ENCODE measurements at regions not wholly inside any gene's neighbourhood (a gene's known extent, or its start where the extent isn't known, plus 50 kb on each side); places are given as distances from the start of the nearest gene placed in this dataset.
"Not testable (repeated sequence)": the region's sequence is repeated elsewhere in the genome, so short reads cannot be mapped to it uniquely, and the experiment has no call there.

DNA sequence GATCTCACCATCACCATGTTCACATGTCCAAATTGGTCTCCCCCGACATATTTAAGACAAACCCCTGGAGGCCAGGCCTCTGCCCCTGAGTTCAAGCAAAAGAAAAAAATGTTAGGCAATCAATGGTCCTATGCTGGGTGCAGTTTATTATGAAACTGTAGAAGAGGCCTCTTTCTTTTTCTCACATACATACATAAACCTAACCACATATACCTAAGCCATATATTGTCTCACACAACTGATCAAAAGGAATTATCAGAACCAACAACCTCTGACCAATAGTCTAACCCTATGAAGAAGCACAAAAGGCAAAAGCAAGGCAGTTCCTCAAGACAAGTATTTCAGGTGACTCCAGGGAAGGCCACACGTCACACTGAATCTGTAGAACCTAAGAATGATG lies 49.9 kb downstream of the ILRUN start:
- Histone ChIP-seq H3K27me3 (ENCODE audit: low read length) (no peaks in the 10 kb centered on the region), H3K36me3 (ENCODE audit: insufficient read depth, low read length) (peaks cover 14% of the 10 kb centered on the region; the same call in 1 of the 2 replicates), H3K9me3 (ENCODE audit: low read length) (no peaks in the 10 kb centered on the region), H4K20me1 (ENCODE audit: insufficient read depth, low read depth, low read length) (no peaks in the 10 kb centered on the region), H3K79me2 (ENCODE audit: low read length) (peaks cover 76% of the 10 kb centered on the region), H3K9me2 (replicated peaks; ENCODE audit: insufficient read depth, low read length) (no peaks in the 10 kb centered on the region), H3K9ac (ENCODE audit: low read length) (no peak overlapping the region), H3K27ac (ENCODE audit: low read length) (no peak overlapping the region), H3K4me3 (ENCODE audit: low read length) (no peak overlapping the region), H2AFZ (ENCODE audit: low read length) (no peak overlapping the region), H3K4me1 (ENCODE audit: low read length) (peaks cover 7% of the 10 kb centered on the region), H3K4me2 (ENCODE audit: low read depth, low read length, poor library complexity, severe bottlenecking) (no peak overlapping the region)
- DNase-seq = no peak

DNA sequence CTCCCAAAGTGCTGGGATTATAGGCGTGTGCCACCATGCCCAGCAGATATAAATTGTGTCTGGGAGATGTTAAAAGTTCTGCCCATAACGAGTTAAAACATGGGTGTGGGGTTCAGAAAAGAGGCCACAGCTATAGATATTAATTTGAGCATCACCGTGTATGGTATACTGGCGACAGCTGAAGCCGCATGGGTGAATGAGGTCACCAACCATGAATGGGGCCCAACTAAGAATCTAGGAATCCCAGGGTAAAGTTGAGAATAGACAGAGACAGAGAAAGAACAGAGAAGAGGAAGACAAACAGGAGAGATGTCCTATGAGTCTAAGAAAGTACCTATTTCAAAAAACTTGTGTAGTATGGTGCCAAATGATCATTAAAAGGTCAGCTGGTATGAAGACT lies 50.9 kb downstream of the ILRUN start:
- peaks cover 14% of the 10 kb centered on the region; the same call in 1 of the 2 replicates for H3K36me3 ChIP-seq (ENCODE audit: insufficient read depth, low read length)
- no peak overlapping the region for H3K4me3 ChIP-seq (ENCODE audit: low read length)
- peaks cover 7% of the 10 kb centered on the region for H3K4me1 ChIP-seq (ENCODE audit: low read length)
- no peak overlapping the region for H2AFZ ChIP-seq (ENCODE audit: low read length)
- H3K79me2 ChIP-seq (ENCODE audit: low read length) = peaks cover 76% of the 10 kb centered on the region
- no peak overlapping the region for H3K4me2 ChIP-seq (ENCODE audit: low read depth, low read length, poor library complexity, severe bottlenecking)
- no peaks in the 10 kb centered on the region for H4K20me1 ChIP-seq (ENCODE audit: insufficient read depth, low read depth, low read length)
- no peak for DNase-seq
- no peaks in the 10 kb centered on the region for H3K27me3 ChIP-seq (ENCODE audit: low read length)
- H3K9me2 ChIP-seq (replicated peaks; ENCODE audit: insufficient read depth, low read length) = no peaks in the 10 kb centered on the region
- no peak overlapping the region for H3K27ac ChIP-seq (ENCODE audit: low read length)
- H3K9me3 ChIP-seq (ENCODE audit: low read length) = no peaks in the 10 kb centered on the region
- no peak overlapping the region for H3K9ac ChIP-seq (ENCODE audit: low read length)

DNA sequence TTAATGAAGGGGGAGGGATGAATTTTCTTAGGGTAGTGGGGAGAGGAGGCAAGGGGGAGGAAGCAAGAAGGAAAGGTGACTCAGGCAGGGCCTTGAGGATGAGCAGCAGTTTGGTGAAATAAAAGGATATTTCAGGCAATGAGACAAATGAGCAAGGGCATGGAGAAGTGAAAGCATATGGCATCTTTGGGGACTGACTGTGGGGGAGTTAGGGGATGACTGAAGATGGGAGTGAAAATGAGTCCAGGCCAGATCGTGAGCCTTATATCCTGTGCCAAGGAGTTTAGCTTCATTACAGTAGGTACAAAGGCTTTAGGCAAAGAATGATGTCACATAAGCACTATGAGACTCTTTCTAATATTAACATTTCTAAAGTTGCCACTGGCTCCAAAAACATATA lies 51.9 kb downstream of the ILRUN start:
- Histone ChIP-seq H3K27ac (ENCODE audit: low read length) (no peak overlapping the region), H3K4me2 (ENCODE audit: low read depth, low read length, poor library complexity, severe bottlenecking) (no peak overlapping the region), H4K20me1 (ENCODE audit: insufficient read depth, low read depth, low read length) (no peaks in the 10 kb centered on the region), H3K9me3 (ENCODE audit: low read length) (no peaks in the 10 kb centered on the region), H3K36me3 (ENCODE audit: insufficient read depth, low read length) (peaks cover 14% of the 10 kb centered on the region; the same call in 1 of the 2 replicates), H2AFZ (ENCODE audit: low read length) (no peak overlapping the region), H3K27me3 (ENCODE audit: low read length) (no peaks in the 10 kb centered on the region), H3K4me3 (ENCODE audit: low read length) (no peak overlapping the region), H3K9me2 (replicated peaks; ENCODE audit: insufficient read depth, low read length) (no peaks in the 10 kb centered on the region), H3K79me2 (ENCODE audit: low read length) (peaks cover 75% of the 10 kb centered on the region), H3K4me1 (ENCODE audit: low read length) (peaks cover 11% of the 10 kb centered on the region), H3K9ac (ENCODE audit: low read length) (no peak overlapping the region)
- DNase-seq = no peak

DNA sequence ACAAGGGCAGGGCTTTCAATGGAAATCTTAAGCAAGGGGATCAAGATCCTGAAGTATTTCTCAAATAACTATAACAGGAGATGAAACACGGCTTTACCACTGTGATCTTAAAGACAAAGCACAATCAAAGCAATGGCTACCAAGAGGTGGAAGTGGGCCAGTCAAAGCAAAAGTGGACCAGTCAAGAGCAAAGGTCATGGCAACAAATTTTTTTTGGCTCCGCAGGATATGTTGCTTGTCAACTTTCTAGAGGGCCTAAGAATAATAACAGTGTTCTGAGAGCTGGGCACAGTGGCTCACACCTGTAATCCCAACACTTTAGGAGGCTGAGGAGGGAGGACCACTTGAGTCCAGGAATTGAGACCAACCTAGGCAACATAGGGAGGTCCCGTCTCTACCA lies 54.1 kb downstream of the ILRUN start:
- H2AFZ ChIP-seq (ENCODE audit: low read length) = no peak overlapping the region
- H3K9me2 ChIP-seq (replicated peaks; ENCODE audit: insufficient read depth, low read length) = no peaks in the 10 kb centered on the region
- peaks cover 20% of the 10 kb centered on the region for H3K4me1 ChIP-seq (ENCODE audit: low read length)
- H3K27me3 ChIP-seq (ENCODE audit: low read length) = no peaks in the 10 kb centered on the region
- no peak overlapping the region for H3K27ac ChIP-seq (ENCODE audit: low read length)
- H3K4me3 ChIP-seq (ENCODE audit: low read length) = no peak overlapping the region
- no peak for DNase-seq
- no peaks in the 10 kb centered on the region for H3K9me3 ChIP-seq (ENCODE audit: low read length)
- H4K20me1 ChIP-seq (ENCODE audit: insufficient read depth, low read depth, low read length) = no peaks in the 10 kb centered on the region
- H3K79me2 ChIP-seq (ENCODE audit: low read length) = peaks cover 77% of the 10 kb centered on the region
- no peak overlapping the region for H3K4me2 ChIP-seq (ENCODE audit: low read depth, low read length, poor library complexity, severe bottlenecking)
- H3K9ac ChIP-seq (ENCODE audit: low read length) = no peak overlapping the region
- peaks cover 14% of the 10 kb centered on the region; the same call in 1 of the 2 replicates for H3K36me3 ChIP-seq (ENCODE audit: insufficient read depth, low read length)

DNA sequence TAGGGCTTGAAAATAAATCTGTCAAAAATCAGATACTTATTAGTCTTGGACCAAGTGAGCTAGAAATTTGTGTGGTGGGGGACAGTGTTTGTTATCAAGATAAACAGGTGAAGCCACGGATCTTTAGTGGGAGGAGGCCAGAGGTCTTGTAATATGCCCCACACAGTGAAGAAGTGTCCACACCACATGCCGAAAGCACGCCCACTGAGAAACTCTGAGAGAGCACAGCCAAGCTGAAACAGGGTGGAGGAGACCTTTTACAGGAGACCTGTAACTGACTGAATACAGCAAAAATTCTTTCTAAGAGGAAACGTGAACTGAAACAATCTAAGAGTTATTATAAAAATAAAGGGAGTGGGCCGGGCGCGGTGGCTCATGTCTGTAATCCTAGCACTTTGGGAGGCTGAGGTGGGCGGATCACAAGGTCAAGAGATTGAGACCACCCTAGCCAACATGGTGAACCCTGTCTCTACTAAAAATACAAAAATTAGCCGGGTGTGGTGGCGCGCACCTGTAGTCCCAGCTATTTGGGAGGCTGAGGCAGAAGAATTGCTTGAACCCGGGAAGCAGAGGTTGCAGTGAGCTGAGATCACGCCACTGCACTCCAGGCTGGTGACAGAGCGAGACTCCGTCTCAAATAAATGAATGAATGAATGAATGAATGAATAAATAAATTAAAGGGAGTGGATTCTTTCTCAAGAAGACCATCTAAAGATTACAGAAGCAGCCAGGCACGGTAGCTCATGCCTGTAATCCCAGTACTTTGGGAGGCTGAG lies 56.3 kb downstream of the ILRUN start:
- not testable (repeated sequence) for H3K27me3 ChIP-seq (ENCODE audit: low read length); H3K27ac ChIP-seq (ENCODE audit: low read length); H3K9me3 ChIP-seq (ENCODE audit: low read length); H3K9me2 ChIP-seq (replicated peaks; ENCODE audit: insufficient read depth, low read length); H2AFZ ChIP-seq (ENCODE audit: low read length); H3K36me3 ChIP-seq (ENCODE audit: insufficient read depth, low read length); DNase-seq; H3K9ac ChIP-seq (ENCODE audit: low read length); H3K4me3 ChIP-seq (ENCODE audit: low read length); H4K20me1 ChIP-seq (ENCODE audit: insufficient read depth, low read depth, low read length); H3K4me2 ChIP-seq (ENCODE audit: low read depth, low read length, poor library complexity, severe bottlenecking)
- peaks cover 75% of the 10 kb centered on the region for H3K79me2 ChIP-seq (ENCODE audit: low read length)
- H3K4me1 ChIP-seq (ENCODE audit: low read length) = peaks cover 32% of the 10 kb centered on the region

DNA sequence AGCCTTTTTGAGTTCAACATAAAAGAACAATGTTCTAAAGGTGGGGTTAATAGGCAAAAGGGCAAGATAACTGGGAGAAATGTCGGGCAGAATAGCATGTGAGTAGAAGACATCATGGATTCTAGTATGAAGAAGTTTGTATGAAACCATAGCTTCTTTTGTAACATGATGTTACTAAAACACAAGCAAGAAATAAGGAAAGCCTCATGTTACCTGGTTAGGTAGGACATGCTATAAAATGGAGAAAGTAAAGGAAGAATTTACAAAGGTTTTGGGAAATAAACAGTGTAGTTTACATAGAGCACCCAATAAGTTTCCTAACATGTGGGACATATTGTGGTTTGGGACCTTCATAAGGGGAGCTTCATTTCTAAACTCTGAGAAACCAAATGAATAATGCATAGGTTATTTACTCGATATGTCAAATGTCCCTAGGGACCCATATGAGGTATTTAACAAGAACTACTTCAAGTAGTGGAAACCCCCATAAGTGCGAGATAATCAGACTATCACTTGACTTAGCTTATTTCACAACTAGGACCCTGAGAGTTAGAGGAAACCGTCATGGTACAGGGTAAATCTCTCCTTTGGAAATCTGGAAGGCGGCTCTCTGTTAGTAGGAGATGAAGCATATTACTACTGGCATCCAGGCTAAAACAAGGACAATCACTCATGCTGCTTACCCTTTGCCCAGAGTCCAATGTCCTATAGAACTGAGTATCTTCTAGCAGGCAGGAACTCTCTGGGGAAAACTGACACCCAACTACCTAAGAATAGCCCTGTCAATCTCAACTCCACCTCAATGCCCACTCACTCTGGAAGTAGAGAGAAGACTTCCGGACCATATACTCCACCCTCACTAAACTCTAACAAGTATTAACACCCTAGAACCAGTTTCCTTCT lies 57.5 kb downstream of the ILRUN start:
- Histone ChIP-seq H2AFZ (ENCODE audit: low read length) (no peak overlapping the region), H3K27ac (ENCODE audit: low read length) (no peak overlapping the region), H3K36me3 (ENCODE audit: insufficient read depth, low read length) (peaks cover 1% of the 10 kb centered on the region; the same call in 1 of the 2 replicates), H3K9ac (ENCODE audit: low read length) (no peak overlapping the region), H3K4me1 (ENCODE audit: low read length) (peaks cover 25% of the 10 kb centered on the region), H3K9me3 (ENCODE audit: low read length) (no peaks in the 10 kb centered on the region), H3K4me3 (ENCODE audit: low read length) (no peak overlapping the region), H3K4me2 (ENCODE audit: low read depth, low read length, poor library complexity, severe bottlenecking) (no peak overlapping the region), H3K9me2 (replicated peaks; ENCODE audit: insufficient read depth, low read length) (no peaks in the 10 kb centered on the region), H4K20me1 (ENCODE audit: insufficient read depth, low read depth, low read length) (no peaks in the 10 kb centered on the region), H3K79me2 (ENCODE audit: low read length) (peaks cover 70% of the 10 kb centered on the region), H3K27me3 (ENCODE audit: low read length) (no peaks in the 10 kb centered on the region)
- DNase-seq = no peak

DNA sequence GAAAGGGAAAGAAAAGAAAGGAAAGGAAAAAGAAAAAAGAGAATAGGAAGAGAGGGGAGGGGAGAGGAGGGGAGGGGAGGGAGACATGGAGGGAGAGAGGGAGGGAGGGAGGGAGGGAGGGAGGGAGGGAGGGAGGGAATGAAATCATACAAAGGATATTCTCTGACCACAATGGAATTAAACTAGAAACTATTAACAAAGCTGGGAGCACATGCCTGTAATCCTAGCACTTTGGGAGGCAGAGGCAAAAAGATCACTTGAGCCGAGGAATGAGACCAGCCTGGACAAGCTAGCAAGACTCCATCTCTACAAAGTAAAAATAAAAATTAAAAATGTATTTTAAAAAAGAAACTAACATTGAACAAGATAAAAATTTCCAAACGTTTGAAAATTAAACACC lies 62.8 kb downstream of the ILRUN start:
- no peak overlapping the region for H2AFZ ChIP-seq (ENCODE audit: low read length)
- H3K27me3 ChIP-seq (ENCODE audit: low read length) = no peaks in the 10 kb centered on the region
- no peak overlapping the region for H3K9ac ChIP-seq (ENCODE audit: low read length)
- no peaks in the 10 kb centered on the region for H3K9me3 ChIP-seq (ENCODE audit: low read length)
- no peak overlapping the region for H3K27ac ChIP-seq (ENCODE audit: low read length)
- no peak overlapping the region for H3K4me3 ChIP-seq (ENCODE audit: low read length)
- peaks cover 66% of the 10 kb centered on the region for H3K79me2 ChIP-seq (ENCODE audit: low read length)
- DNase-seq = no peak
- H3K9me2 ChIP-seq (replicated peaks; ENCODE audit: insufficient read depth, low read length) = no peaks in the 10 kb centered on the region
- no peaks in the 10 kb centered on the region for H3K36me3 ChIP-seq (ENCODE audit: insufficient read depth, low read length)
- H3K4me1 ChIP-seq (ENCODE audit: low read length) = peaks cover 14% of the 10 kb centered on the region
- no peak overlapping the region for H3K4me2 ChIP-seq (ENCODE audit: low read depth, low read length, poor library complexity, severe bottlenecking)
- H4K20me1 ChIP-seq (ENCODE audit: insufficient read depth, low read depth, low read length) = no peaks in the 10 kb centered on the region

DNA sequence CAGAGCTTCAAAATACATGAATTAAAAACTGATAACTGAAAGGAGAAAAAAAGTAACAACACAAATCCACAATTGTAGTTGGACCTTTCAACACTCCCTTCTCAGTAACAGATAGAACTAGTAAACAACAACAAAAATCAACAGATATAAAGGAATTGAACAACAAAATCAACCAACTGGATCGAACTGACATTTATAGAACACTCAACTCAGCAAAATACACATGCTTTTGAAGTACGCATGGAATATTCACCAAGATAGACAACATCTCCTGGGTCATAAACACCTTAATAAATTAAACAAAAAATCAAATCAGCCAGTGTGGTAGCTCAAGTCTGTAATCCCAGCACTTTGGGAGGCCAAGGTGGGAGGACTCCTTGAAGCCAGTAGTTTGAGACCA lies 63.3 kb downstream of the ILRUN start:
- no peaks in the 10 kb centered on the region for H3K36me3 ChIP-seq (ENCODE audit: insufficient read depth, low read length)
- H3K27me3 ChIP-seq (ENCODE audit: low read length) = no peaks in the 10 kb centered on the region
- H2AFZ ChIP-seq (ENCODE audit: low read length) = no peak overlapping the region
- no peaks in the 10 kb centered on the region for H4K20me1 ChIP-seq (ENCODE audit: insufficient read depth, low read depth, low read length)
- H3K9me2 ChIP-seq (replicated peaks; ENCODE audit: insufficient read depth, low read length) = no peaks in the 10 kb centered on the region
- H3K4me1 ChIP-seq (ENCODE audit: low read length) = peaks cover 14% of the 10 kb centered on the region
- H3K79me2 ChIP-seq (ENCODE audit: low read length) = peaks cover 63% of the 10 kb centered on the region
- H3K4me3 ChIP-seq (ENCODE audit: low read length) = no peak overlapping the region
- H3K9me3 ChIP-seq (ENCODE audit: low read length) = no peaks in the 10 kb centered on the region
- no peak overlapping the region for H3K9ac ChIP-seq (ENCODE audit: low read length)
- DNase-seq = no peak
- no peak overlapping the region for H3K27ac ChIP-seq (ENCODE audit: low read length)
- H3K4me2 ChIP-seq (ENCODE audit: low read depth, low read length, poor library complexity, severe bottlenecking) = no peak overlapping the region
